NCI-H2171 (cell line): ENCODE measurements at regions not wholly inside any gene's neighbourhood (a gene's known extent, or its start where the extent isn't known, plus 50 kb on each side); places are given as distances from the start of the nearest gene placed in this dataset.
"Not testable (repeated sequence)": the region's sequence is repeated elsewhere in the genome, so short reads cannot be mapped to it uniquely, and the experiment has no call there.

Experiments
- DNase-seq: peaks from one replicate; lab custom pipeline; 2025; lab: John Stamatoyannopoulos, UW

- no peak for DNase-seq
Measured at GRCh38 chr1:228992044-228992443, 256.8 kb downstream of the RHOU start.

GRCh38 chr1:228992907-228993535, 257.7 kb downstream of the RHOU start:
- DNase-seq = no peak

GRCh38 chr1:228994676-228995594, 259.7 kb downstream of the RHOU start:
- DNase-seq = no peak

GRCh38 chr1:228996281-228996680, 261.0 kb downstream of the RHOU start:
- DNase-seq = no peak

- no peak for DNase-seq
Measured at GRCh38 chr1:228997721-228998144, 262.5 kb downstream of the RHOU start.

GRCh38 chr1:228998179-228998578, 262.9 kb downstream of the RHOU start:
- no peak for DNase-seq

- DNase-seq = no peak
Measured at GRCh38 chr1:228999446-229000170, 264.3 kb downstream of the RHOU start.

GRCh38 chr1:229000187-229000586, 264.9 kb downstream of the RHOU start:
- DNase-seq = no peak

- DNase-seq = no peak
Measured at GRCh38 chr1:229001467-229002011, 266.3 kb downstream of the RHOU start.

GRCh38 chr1:229002037-229002436, 266.8 kb downstream of the RHOU start:
- no peak for DNase-seq

GRCh38 chr1:229002451-229002960, 267.2 kb downstream of the RHOU start:
- DNase-seq = no peak

GRCh38 chr1:229003233-229004031, 267.5 kb upstream of the RAB4A start:
- DNase-seq = no peak

GRCh38 chr1:229004066-229004833, 266.7 kb upstream of the RAB4A start:
- no peak for DNase-seq

- DNase-seq = no peak
Measured at GRCh38 chr1:229005097-229005496, 265.8 kb upstream of the RAB4A start.

- no peak for DNase-seq
Measured at GRCh38 chr1:229005556-229005955, 265.4 kb upstream of the RAB4A start.

- no peak for DNase-seq
Measured at GRCh38 chr1:229006121-229006870, 264.6 kb upstream of the RAB4A start.

GRCh38 chr1:229007167-229007566, 263.7 kb upstream of the RAB4A start:
- no peak for DNase-seq

GRCh38 chr1:229007701-229008100, 263.2 kb upstream of the RAB4A start:
- no peak for DNase-seq

- not testable (repeated sequence) for DNase-seq
Measured at GRCh38 chr1:229008347-229008746, 262.6 kb upstream of the RAB4A start.

- no peak for DNase-seq
Measured at GRCh38 chr1:229011022-229011421, 259.9 kb upstream of the RAB4A start.
